Amniotic epithelial cell (primary cell): ENCODE measurements at regions not wholly inside any gene's neighbourhood (a gene's known extent, or its start where the extent isn't known, plus 50 kb on each side); places are given as distances from the start of the nearest gene placed in this dataset.

Experiments
- DNase-seq: peaks from one replicate; pipeline ENCODE4 v3.0.0-alpha.2; 2010; ENCODE audit warnings: low read depth

DNA sequence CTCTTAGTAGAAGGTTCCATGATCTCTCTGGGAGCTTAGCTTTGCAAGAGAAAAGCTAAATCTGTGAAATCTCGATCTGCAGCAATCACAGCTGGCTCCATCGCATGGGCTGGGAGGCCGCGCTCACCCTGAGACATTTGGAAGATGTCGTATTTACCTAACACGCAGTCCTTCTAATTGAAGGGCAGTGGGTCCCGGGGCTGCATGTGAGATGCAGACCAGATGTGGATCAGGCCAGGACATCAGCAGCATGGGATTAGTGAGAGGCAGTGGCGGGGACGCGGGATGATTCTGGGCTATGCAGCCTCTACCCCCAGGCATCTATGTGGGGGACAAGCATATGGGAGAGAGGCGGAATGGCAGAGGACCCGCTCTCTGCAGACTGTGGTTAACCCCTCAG, 312.4 kb upstream of the RTL1 start:
- no peak for DNase-seq

DNA sequence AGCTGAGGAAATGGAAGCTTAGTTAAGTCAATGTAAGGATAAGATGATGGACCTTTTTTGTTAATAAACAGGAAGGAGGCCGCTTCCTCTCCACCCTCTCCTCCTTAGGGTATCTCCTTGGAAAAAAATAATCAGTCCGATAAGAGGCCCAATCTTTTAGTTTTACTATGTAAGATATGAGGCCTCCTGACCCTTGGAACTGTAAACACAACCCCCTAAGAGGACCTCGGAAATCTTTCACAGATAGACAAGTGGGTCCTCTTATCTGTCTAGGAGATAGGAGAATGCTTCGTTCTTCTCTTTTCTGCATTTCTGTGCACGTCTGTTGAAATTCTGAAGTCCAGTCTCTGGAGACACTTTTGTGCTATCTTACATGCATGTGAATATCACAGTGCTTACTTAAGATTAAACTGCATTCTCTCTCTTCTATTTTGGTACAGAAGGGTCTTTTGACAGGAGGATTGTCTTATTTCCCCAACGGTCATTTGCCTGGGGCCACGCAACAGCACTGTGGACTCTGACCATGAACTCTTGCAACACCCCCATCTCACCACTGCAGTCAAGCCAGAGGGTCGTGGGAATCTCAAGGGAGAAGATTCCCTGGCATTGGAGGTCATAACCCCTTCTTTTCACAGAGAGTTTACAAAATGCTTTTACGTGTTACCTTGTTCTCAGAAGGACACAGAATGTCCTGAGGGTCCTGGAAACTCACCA, 313.0 kb upstream of the RTL1 start:
- DNase-seq: no peak

DNA sequence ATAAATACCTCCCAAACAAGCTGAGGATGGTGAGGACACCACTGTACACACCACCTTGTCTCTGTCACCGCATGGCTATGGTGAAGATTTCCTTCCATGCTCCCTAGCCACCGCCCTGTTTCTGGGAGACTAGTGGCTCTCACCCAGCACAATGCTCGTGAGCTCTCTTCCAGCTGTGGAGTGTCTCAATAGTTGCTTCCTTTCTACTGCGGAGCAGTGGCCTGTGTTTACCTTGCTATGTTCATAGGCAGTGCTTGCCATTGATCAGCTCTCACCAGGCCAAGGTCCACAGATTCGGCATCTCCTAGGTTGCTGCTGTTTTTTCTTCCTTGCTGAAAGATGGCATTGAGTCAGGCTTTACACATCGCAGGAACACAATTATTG, 313.6 kb upstream of the RTL1 start:
- DNase-seq: no peak

DNA sequence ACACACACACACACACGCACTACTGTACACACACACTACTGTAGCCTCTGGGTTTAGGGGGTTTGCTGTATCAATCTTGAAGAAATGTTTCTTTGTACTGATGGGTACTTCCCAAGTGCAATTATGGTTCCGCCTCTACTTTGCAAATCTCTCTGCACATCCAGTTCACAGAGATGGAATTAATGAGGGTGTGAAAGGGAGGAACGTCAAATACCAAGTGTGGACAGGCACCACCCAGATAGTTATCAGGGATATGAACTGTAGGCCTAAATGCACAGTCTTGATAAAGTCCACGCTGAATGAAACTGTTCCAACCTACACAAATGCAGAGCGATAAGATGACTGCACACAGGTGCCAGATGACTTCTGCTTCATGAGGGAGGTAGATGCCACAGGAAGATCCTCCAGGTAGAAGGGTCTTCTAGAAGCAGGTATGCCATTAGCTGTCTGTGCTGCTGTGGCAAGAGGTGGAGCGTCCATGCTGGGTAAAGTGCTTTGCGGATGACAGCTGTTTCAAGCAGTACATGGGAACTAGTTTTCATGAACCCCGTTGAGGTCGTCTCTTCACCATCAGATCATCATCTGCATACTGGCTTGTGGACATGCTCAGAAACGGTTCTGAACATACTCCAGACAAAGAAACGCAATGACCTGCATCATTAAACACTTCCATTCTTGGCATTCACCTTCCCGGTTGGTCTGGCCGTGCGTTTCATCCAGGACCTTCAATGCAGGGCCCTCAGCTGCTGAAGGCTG, 314.3 kb upstream of the RTL1 start:
- DNase-seq: no peak

DNA sequence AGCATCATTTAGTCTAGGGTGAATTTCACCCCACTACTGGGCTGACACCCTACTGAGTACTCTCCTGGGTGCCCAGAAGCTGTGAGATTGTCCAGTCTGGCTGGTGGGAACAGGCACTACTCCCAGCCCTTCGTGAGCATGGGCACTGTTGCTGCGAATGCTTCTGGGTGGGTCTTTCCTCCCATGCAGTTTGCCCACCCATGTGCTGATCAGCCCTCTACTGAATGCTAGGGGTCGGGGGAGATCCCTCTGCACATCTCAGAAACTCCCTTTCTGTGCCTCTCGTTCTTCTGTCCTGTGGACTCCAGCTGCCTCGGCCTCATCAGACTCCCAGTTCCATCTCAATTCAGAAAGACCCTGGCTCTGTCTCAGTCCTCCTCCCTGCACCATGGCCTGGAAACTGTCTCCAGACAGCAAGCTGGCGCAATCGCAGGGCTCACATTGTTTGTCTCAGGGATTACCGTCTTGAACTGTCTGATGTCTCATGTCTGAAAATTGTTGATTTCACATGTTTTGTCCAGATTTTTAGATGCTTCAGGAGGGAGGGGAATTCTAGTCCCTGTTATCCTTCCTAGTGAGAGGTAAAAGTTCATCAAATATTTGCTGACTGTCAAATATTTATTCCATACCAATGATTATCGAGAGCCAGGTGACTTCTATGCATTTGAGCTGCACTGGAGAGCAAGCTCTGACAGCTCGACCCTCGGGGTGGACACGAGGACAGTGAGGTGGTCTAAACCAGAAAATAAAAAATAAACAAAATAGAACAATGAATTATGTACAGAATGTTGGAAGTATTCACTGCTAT, 316.6 kb upstream of the RTL1 start:
- peak; percentile 81 for DNase-seq

DNA sequence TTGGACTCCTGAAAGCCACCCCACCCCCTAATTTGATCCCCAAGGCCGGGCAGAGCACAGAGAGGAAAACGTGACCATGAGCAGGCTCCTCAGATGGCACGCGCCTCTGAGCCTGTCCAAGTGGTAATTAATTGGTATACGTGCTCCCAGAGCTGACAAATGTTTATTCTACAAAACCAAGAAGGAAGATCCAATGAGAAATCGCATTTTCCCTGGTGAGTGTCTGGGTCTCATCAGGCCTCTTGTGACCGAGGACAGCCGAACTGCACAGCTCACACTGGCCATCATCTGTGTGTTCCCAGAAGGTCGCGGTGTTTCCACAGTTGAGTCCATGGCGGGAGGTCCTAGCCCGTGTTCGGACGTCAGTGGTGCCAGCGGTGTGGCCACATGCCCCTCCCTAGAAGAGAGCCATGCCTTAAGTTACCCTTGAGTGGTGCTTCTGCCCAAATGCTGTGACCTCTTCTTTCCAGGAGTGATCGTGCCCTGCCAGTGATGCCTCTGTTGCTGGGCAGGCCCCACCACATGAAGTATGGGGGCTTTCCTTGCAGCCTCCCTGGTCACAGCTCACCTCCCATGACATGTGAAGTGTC, 317.5 kb upstream of the RTL1 start:
- DNase-seq: no peak

DNA sequence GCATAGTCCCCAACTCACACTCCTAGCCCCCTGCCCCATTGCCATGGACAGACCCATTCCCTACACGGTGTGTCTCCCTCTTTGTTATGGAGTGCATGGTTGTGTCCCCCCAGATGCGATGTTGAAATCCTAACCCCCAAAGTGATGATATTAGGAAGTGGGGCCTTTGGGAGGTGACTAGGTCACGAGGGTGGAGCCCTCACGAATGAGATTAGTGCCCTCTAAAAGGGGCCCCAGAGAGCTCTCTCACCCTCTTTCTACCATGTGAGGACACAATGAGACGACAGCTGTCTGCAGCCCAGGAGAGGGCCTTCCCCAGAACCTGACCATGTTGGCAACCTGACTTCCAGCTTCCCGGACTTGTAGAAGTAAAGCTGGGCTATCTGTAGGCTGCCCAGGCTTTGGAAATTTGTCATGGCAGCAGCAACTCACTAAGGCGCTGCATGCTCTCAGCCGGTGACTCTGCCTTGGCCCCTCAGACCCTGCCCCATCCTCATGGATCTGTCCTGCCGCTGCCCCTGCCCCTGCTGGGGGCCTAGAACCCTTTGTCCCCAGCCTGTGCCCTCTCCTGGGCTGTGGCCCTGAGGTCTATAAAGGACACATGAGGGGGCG, 318.1 kb upstream of the RTL1 start:
- DNase-seq: no peak

DNA sequence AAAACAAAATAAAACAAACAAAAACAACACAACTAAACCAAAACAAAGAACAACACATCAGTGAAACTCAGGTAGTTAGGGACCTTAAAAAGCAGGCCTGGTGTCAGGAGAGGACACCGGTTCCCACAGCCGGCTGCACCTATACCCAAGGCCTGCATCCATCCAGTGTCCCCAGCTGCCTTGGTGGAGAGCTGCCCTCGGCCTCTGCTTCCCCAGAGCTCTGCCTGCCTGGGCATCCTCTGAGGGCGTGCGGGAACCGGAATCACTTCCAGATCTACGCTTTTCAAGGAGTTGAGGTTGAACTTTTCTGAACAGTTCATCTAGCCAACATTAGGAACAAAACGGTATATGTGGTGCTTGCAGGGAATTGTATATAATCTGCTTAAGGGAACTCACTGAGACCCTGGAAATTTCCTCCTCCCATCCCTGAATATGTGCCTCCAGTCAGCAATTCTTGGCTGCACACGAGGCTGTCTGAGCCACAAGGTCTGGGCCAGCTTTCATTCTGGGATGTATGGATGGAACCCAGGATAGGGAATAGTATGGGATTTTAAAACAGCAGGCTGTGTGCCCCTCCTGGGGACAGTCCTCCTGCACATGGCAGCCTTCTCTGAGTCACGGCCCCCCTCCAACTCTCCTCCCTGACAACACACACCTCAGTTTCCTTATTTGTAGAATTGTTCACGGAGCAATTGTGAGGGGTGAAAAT, 319.0 kb upstream of the RTL1 start:
- no peak for DNase-seq

DNA sequence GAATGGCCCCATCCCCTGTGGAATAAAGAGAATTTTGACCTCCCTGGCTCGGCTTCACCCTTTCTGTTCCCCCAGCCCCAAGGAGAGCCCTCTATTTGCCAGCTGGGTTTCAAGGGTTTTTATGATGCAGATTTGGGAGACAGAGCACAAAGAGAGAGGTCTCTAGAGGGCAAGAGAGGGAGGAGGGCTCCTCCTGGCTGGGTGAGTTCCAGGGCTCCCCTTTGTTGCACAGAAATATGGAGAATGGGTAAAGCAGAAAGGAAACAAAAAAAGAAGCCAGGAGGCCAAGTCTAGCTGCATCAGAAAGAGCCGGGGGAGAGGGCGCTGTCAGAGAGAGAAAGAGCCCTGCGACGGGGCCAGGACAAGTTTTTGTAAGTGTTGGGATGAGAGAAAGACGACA, 319.6 kb upstream of the RTL1 start:
- DNase-seq: no peak

DNA sequence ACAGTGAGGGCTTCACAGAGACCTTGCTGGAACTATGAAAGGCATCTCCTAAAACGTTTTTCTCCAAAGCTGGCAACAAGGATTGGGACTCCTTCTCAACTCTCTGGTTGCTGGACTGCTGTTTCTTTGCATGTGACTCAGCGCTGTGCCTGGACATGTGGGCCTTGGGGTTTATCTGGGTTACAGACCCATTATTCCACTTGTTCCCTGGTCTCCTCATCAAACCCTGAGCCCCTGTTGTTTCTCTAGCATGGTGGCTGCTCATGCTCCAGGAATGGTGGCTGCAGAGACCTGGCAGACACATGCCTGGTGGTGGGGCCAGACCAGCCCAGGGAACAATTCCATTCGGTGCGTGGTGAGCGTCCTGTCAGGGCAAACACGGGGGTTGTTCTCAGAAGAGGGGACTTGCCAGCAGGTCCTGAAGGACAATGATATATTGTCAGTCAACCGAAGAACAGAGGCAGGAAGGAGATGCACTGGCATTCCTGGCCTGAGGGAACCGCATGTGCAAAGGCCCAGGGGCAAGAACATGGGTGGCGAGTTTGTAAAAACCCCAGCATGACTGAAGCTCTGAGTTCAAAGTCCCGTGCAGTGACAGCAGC, 320.1 kb upstream of the RTL1 start:
- DNase-seq: no peak

DNA sequence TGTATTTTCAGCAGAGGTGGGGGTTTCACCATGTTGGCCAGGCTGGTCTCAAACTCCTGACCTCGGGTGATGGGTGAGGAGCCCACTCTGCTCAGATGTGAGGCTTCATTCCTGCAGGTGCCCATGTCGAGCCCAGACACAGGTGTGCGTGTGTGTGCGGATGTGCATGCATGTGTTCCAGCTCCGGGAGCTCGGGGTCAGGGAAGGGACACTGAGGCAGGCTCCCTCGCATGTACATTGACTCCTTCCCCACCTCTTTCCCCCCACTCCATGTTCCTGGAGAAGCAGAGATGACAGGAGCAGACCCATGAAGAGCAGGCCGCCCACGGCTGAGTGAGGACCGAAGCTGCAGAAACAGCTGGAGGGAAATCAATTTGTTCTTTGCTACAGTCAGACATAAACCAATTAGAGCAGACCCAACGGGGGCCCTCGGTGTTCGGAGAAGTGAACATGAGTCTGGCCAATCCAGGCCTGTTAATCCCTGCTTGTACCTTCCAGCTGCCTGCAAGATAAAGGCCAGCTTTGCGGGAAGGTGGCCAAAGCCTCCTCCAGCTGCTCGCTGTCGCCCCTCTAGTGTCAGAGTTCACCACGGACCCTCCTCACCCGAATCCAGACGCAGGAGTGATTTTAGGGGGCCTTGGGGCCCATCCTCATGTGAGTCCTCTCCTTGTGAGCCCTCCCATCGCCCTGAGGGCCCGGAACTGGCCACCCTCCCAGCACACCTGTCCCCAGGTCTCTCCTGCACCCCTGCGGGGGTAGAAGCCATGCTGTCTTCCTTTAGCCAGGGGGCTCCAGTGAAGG, 321.0 kb upstream of the RTL1 start:
- no peak for DNase-seq

DNA sequence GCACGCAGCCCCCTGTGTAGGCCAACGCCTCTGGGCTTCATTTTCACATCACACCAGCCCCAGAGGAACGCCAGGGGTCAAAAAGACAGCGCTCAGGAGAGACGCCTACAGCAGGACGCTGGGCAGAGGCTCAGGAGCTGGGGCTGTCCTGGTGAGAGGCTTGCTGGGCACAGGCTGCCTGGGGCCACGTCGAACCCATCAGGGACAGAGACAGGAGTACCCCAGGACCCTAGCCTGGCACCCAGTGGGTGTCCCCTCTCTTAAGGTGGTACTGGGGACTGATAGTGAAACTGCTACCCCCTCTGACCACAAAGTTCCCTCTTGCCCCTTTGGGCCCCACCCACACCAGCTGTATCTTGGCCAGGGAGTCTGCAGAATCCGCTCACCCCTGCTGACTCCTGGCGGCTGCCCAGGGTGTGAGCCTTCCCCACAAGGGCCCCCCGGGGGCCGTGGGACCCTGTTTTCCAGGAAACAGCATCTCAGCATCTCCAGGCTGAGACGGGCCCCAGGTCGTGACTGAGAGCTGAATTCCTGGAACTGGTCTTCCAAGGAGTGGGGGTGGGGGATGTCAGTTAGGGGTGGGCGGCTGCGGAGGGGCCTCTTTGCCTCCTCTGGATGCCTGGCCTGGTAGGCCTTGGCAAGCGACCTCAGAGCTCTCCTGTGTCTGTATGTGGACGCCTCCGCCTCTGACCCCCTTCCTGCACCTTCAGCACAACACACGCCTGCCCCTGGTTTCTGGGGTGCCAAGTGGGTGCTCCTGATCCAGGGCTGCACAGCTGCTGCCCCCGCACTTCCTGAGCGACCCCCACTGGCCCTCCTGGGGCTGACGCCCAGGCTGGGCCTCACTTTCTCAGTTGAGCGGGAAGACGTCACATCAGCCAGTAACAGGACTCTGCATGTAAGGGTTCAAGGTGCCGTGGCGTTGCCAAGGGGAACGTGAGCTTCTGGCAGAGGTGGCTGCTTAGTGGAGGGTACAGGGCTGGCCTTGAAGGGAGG, 321.9 kb upstream of the RTL1 start:
- DNase-seq: peak; percentile 24

DNA sequence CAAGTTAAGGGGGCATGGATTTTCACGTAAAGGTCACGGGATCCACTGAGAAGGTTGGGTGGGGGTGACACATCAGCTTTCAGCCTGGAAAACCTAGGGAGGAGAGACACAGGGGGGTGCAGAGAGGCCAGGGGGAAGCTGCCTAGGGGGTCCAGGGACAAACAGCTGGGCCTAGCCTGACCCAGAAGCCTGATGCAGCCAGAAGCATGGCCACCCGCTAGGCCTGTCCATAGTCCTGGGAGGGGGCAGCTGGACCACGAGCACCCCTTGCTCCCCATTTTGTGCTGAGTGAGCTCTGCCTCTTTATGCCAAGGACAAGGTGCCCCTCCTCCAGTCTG, 322.7 kb upstream of the RTL1 start:
- DNase-seq: no peak

DNA sequence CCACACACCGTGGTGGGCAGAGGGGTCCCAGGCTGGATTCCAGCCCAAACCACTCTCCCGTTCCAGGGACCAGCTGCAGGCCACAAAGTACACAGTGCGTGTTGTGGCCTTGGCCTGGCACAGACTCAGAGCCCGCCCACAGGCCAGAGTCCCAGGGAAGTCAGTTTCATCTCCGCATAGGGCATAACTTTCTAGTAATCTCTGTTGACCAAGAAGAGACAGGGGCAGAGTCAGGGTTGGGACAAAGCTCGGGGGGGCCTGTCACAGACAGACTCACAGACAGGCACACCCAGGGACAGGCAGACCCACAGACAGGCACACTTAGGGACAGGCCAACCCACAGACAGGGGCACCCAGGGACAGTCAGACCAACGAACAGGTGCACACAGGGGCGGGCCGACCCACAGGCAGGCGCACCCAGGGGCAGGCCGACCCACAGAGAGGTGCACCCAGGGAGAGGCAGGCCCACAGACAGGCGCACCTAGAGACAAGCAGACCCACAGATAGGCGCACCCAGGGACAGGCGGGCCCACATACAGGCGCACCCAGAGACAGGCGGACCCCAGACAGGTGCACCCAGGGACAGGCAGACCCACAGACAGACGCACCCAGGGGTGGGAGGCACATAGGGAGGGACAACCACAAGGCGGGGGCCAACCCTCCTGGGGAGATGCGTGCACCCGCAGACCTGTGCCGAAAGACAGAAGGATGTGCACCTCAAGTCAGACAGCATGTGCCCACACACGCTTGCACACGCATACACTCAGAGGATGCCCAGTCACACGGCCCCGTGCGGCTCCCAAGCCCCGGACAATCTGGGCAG, 323.3 kb upstream of the RTL1 start:
- no peak for DNase-seq

DNA sequence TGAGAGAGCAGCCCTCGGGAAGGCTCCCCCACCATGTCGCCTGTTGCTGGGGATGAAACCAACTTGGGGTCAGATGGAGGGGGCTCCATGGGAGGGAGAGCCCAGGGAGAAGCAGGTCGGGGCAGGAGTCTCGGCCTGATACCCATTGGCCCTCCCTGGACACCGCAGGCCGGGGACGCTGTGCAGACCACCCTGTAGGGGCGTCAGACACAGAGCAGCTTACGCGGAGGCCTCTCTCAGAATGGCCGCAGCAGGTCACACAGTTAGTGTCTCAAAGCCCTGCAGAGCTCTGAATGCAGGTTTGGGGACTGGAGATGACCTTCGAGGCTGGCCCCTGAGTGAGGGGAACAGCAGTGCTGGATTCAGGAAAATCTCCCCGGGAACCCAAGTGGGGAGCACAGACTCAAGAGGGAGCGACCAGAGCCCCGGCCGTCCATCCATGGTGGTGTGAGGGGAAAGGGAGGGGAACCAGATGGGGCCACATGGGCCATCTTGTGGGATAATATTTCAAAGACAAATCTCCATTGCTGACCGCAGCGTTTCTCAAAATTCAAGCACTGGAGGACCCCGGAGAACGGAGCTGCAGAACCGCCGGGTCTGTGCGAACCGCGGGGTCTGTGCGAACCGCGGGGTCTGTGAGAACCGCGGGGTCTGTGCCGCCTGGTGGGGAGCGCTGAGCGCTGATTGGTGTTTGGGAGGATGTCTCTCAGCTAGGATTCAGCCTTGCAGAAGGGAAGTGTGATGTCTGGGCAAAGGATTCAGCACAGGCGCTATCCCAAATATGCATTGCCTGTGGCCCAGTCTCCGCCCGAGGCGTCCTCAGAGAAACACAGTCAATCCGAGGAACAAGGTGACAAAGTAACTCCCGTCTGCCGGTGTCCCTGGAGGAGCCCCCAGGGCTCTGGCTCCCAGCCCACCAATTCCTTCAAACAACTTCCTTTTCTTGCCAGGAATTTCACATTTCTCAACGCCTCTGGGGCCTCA, 324.4 kb upstream of the RTL1 start:
- no peak for DNase-seq

DNA sequence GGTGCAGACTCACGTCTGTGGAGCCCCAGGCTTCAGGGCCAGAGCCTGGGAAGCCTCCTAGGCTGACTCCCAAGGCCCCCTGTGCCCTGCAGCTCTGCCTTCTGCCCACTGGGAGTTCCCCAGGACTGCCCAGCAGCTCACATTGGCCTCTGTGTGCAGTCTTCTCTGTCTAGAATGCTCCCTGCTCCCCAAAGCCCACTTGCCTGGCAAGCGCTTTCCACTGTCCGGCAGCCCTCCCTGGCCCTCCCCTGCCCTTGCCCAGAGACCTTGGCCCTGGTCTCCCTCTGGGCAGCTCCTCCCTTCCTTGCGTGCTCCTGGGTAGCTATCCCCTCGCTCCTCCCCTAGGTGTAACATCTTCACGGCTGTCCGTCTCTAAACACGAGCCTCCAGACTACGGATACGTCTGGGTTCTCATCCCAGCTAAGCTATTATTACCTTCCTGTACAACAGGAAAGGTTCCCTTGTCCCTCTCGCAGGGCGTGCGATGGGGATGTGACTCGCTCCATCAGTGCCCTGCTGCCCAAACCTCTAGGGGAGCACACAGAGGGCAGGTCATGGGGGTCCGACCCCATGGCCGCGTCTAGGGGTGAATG, 325.5 kb upstream of the RTL1 start:
- DNase-seq: no peak

DNA sequence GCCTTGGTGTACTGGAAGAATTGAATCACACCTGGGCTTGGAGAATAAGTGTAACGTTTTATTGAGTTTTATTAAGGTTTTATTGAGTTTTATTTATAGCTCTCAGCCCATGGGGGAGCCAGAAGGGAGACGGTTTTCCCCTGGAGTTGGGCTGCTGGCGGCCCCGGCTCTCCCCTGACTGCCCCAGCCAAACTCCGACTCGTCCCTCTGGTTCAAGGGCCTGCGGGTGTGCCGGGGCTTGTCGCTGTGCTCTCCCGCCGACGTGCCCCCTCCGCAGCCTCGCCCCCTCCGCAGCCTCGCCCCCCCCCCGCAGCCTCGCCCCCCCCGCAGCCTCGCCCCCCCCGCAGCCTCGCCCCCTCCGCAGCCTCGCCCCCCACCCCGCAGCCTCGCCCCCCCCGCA, 326.1 kb upstream of the RTL1 start:
- DNase-seq: no peak
